ENCODE measurements at regions not wholly inside any gene's neighbourhood (a gene's known extent, or its start where the extent isn't known, plus 50 kb on each side); places are given as distances from the start of the nearest gene placed in this dataset.

GRCh38 chr9:102922526-102922925, 72.6 kb upstream of the CYLC2 start:
- TF ChIP-seq POLR2AphosphoS5 (IDR thresholded peaks at IDR 0.05) (no peak), CTCF (IDR thresholded peaks at IDR 0.05; ENCODE audit: poor library complexity, severe bottlenecking) (no peak), MXI1 (conservative IDR thresholded peaks at IDR 0.05; ENCODE audit: poor library complexity, severe bottlenecking) (no peak), RAD21 (conservative IDR thresholded peaks at IDR 0.05) (no peak), EZH2 (IDR thresholded peaks at IDR 0.05; ENCODE audit: borderline replicate concordance, insufficient read depth, low read length, poor library complexity, severe bottlenecking) (no peak)

All from neural cell (in vitro differentiated cells).